Mucosa of stomach (tissue), 1 donor: ENCODE measurements at regions not wholly inside any gene's neighbourhood (a gene's known extent, or its start where the extent isn't known, plus 50 kb on each side); places are given as distances from the start of the nearest gene placed in this dataset.
"Not testable (repeated sequence)": the region's sequence is repeated elsewhere in the genome, so short reads cannot be mapped to it uniquely, and the experiment has no call there.

Experiments used
- H3K27me3 ChIP-seq: one replicate; pipeline ENCODE4 v1.7.0; 2013; ENCODE audit warnings: mild to moderate bottlenecking, low read length; ENCODE audit not compliant: control insufficient read depth, insufficient read depth
- H3K36me3 ChIP-seq: one replicate; pipeline ENCODE4 v1.7.0; 2013; ENCODE audit warnings: low read length; ENCODE audit not compliant: control insufficient read depth, insufficient read depth
- H3K4me1 ChIP-seq: one replicate; pipeline ENCODE4 v1.7.0; 2013; ENCODE audit warnings: mild to moderate bottlenecking, low read length; ENCODE audit not compliant: control insufficient read depth, insufficient read depth
- H3K4me3 ChIP-seq: one replicate; pipeline ENCODE4 v1.7.0; 2013; ENCODE audit warnings: low read length
- H3K9ac ChIP-seq: one replicate; pipeline ENCODE4 v1.7.0; 2013; ENCODE audit warnings: mild to moderate bottlenecking, low read length, moderate library complexity
- H3K9me3 ChIP-seq: one replicate; pipeline ENCODE4 v1.7.0; 2013; ENCODE audit warnings: mild to moderate bottlenecking, low read length, moderate library complexity; ENCODE audit not compliant: control insufficient read depth
- donor health status: Pancreatic carcinoma.

DNA sequence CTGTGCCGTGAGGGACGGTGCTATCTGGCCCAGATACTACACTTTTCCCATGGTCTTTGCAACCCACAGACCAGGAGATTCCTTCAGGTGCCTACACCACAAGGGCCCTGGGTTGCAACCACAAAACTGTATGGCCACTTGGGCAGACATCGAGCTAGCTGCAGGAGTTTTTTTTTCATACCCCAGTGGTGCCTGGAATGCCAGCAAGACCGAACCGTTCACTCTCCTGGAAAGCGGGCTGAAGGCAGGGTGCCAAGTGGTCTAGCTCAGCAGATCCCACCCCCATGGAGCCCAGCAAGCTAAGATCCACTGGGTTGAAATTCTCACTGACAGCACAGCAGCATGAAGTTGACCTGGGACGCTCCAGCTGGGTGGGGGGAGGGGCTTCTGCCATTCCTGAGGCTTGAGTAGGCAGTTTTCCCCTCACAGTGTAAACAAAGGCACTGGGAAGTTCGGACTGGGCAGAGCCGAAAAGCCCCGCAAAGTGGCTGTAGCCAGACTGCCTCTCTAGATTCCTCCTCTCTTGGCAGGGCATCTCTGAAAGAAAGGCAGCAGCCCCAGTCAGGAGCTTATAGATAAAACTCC lies 638.9 kb downstream of the SLC16A7 start:
- not testable (repeated sequence) for H3K4me3 ChIP-seq, H3K27me3 ChIP-seq, H3K36me3 ChIP-seq, H3K4me1 ChIP-seq, H3K9me3 ChIP-seq, H3K9ac ChIP-seq

DNA sequence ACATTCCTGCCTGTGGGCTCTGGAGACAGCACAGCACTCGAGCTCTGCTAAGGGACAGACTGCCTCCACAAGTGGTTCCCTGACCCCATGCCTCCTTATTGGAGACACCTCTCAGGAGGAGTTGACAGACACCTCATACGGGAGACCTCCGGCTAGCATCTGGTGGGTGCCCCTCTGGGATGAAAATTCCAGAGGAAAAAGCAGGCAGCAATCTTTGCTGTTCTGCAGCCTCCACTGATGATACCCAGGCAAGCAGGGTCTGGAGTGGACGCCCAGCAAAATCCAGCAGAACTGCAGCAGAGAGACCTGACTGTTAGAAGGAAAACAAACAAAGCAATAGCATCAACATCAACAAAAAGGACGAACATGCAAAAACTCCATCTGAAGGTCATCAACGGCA lies 639.4 kb downstream of the SLC16A7 start:
- Histone ChIP-seq H3K4me1 (no peaks in the 10 kb centered on the region), H3K9me3 (no peaks in the 10 kb centered on the region), H3K27me3 (no peaks in the 10 kb centered on the region), H3K36me3 (no peaks in the 10 kb centered on the region), H3K9ac (no peak overlapping the region), H3K4me3 (no peak overlapping the region)

DNA sequence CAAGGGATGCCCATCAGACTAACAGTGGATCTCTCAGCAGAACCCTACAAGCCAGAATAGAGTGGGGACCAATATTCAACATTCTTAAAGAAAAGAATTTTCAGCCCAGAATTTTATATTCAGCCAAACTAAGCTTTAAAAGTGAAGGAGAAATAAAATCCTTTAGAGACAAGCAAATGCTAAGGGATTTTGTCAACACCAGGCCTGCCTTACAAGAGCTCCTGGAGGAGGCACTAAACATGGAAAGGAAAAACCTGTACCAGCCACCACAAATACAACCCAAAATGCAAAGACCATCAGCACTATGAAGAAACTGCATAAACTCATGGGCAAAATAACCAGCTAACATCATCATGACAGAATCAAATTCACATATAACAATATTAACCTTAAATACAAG lies 640.6 kb downstream of the SLC16A7 start:
- H3K4me3 ChIP-seq, H3K9me3 ChIP-seq, H3K27me3 ChIP-seq, H3K9ac ChIP-seq, H3K36me3 ChIP-seq, H3K4me1 ChIP-seq: not testable (repeated sequence)

DNA sequence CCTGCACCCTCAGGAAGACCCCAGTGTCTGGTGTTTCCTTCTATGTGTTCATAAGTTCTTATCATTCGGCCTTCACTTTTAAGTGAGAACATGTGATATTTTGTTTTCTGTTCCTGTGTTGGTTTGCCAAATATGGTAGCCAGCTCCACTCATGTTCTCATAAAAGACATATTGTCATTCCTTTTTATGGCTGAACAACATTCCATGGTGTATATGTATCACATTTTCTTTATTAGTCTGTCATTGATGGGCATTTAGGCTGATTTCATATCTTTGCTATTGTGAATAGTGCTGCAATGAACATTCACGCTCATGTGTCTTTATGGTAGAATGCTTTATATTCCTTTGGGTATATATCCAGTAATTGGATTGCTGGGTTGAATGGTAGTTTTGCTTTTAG lies 645.1 kb downstream of the SLC16A7 start:
- no peaks in the 10 kb centered on the region for H3K27me3 ChIP-seq
- H3K9ac ChIP-seq = no peak overlapping the region
- no peak overlapping the region for H3K4me3 ChIP-seq
- no peaks in the 10 kb centered on the region for H3K36me3 ChIP-seq
- H3K4me1 ChIP-seq = no peaks in the 10 kb centered on the region
- no peaks in the 10 kb centered on the region for H3K9me3 ChIP-seq

DNA sequence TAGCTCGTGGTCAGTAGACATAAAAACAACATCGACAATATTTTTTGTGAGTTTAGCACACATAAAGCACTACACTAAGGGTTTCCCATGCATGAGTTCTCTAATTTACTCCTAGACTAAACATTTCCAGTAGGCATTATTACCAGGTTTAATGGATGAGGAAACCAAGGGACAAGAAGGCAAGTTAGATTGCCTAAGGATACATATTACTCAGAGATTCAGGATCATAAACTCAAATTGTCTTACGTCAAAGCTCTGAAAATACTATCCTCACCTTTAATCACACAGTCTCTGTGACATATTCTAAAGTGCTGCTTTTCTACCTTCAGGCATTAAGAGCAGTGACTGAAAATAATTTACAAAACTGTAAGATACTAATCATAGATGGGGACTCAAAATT lies 655.3 kb downstream of the SLC16A7 start:
- Histone ChIP-seq H3K4me1 (no peaks in the 10 kb centered on the region), H3K9ac (no peak overlapping the region), H3K27me3 (no peaks in the 10 kb centered on the region), H3K36me3 (no peaks in the 10 kb centered on the region), H3K9me3 (no peaks in the 10 kb centered on the region), H3K4me3 (no peak overlapping the region)

DNA sequence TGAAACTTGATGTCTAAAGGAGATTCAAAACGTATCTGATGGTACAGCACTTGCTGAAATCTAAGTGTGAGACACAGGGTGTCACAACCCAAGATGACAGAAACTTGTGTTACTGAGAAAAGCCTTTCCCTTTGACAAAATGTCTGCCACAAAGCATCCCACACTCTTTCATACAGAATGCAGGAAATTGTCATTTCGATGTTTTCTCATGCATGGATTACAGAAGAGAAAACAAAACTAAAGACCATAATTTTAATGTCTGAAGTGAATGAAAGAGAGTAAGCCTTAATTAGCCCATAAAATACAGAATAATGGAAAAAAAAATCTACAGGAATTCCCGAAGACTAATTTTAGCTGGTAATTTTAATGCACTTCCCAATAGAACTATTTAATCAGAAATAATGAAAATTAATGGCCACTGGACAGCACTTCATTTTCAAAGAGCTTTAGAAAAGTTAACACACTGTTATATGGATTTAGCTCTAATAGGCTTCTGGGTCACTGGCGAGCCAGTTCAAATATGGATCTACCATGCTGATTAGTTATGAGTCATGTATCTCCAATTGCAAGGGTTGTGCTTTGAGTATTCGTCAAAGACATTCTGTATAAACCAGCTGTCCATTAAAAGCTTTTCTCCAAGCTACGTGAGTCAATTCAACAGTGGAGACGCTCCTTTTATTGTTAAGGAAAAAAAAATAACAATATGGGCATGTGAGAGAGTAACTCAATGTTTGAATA lies 656.7 kb downstream of the SLC16A7 start:
- H3K36me3 ChIP-seq = no peaks in the 10 kb centered on the region
- no peak overlapping the region for H3K4me3 ChIP-seq
- no peaks in the 10 kb centered on the region for H3K4me1 ChIP-seq
- H3K9ac ChIP-seq = no peak overlapping the region
- H3K9me3 ChIP-seq = no peaks in the 10 kb centered on the region
- no peaks in the 10 kb centered on the region for H3K27me3 ChIP-seq

DNA sequence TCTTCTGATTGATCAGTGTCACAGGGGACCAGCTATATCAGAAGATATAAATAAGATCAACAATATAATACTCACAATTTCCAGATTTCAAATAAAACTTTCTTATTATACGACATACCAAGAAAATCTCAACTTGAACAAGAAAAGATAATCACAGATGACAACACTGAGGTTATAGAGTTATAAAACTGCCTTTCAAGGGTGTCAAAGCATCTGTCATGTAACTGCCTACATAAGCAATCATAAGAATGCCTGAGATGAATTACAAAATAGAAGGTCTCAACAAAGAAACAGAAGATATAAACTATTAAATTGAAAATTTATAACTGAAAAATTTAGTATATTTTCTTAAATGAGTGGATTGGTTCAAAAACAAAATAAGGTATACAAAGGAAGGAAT lies 659.2 kb downstream of the SLC16A7 start:
- Histone ChIP-seq H3K9me3 (no peaks in the 10 kb centered on the region), H3K27me3 (no peaks in the 10 kb centered on the region), H3K36me3 (no peaks in the 10 kb centered on the region), H3K4me1 (no peaks in the 10 kb centered on the region), H3K9ac (no peak overlapping the region), H3K4me3 (no peak overlapping the region)

DNA sequence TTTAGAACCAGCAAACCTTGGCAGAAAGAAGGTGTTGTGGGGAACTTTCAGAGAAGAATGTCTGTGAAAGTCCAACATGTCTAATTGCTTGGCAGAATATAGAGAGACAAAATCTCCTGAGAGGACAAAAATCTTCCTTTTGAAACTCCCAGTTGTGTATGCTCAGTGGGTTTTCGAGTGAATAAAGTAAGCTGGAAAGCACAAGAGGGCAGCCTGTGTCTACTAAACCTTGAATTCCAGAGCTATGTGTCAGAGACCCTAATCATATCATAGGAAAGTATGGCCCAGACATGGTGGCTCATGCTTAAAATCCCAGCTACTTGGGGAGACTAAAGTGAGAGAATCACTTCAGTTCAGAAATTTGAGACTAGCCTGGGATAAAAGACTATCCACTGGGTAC lies 661.2 kb downstream of the SLC16A7 start:
- H3K4me1 ChIP-seq = no peaks in the 10 kb centered on the region
- no peak overlapping the region for H3K4me3 ChIP-seq
- H3K9ac ChIP-seq = no peak overlapping the region
- no peaks in the 10 kb centered on the region for H3K36me3 ChIP-seq
- no peaks in the 10 kb centered on the region for H3K27me3 ChIP-seq
- no peaks in the 10 kb centered on the region for H3K9me3 ChIP-seq

DNA sequence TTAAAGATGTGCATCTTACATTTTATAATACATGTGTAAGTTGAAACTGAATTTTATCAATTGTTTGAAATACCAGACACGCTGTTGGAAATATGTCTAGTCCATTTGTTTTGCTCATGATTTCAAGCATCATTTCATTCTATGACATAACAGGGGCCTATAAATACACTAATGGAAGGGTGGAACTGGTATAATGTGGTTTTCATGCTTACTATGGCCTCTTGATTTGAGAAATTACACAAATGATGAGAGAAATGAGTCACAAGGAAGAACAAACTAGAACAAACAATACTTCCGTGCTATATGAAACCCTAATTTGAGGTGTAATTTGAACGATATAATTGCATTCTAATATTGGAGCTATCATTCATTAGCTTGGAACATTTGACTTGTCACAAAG lies 663.4 kb downstream of the SLC16A7 start:
- no peak overlapping the region for H3K9ac ChIP-seq
- H3K9me3 ChIP-seq = no peaks in the 10 kb centered on the region
- H3K4me3 ChIP-seq = no peak overlapping the region
- no peaks in the 10 kb centered on the region for H3K36me3 ChIP-seq
- H3K27me3 ChIP-seq = no peaks in the 10 kb centered on the region
- no peaks in the 10 kb centered on the region for H3K4me1 ChIP-seq

DNA sequence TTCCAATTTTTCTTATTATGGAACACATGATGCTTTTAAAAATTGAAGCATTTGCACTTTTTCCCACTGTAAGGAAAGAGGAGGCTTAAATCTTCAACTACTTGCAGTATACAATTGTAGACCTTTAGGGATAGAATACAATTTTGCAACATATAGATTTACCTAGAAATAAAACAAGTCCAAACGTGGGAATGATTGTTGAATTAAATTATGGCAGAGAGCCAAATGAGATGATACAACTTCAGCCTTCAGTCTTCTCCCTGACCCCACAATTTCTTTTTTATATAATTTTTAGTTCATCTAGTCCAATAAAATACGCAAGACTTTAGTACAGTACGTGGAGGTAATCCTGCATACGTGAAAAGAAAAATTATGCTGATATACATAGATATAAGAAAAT lies 666.5 kb downstream of the SLC16A7 start:
- Histone ChIP-seq H3K9me3 (no peaks in the 10 kb centered on the region), H3K4me3 (no peak overlapping the region), H3K36me3 (no peaks in the 10 kb centered on the region), H3K9ac (no peak overlapping the region), H3K4me1 (peaks cover 4% of the 10 kb centered on the region), H3K27me3 (no peaks in the 10 kb centered on the region)

DNA sequence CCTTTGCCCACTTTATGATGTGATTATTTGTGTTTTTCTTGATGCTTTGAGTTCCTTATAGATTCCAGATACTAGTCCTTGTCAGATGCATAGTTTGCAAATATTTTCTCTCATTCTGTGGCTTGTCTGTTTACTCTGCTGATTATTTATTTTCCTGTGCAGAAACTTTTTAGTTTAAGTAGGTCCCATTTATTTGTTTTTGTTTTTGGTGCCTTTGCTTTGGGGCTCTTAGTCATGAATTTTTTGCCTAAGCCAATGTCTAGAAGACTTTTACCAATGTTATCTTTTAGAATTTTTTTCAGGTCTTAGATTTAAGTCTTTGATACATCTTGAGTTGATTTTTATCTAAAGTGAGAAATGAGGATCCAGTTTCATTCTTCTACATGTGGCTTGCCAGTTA lies 667.3 kb downstream of the SLC16A7 start:
- H3K4me1 ChIP-seq = peaks cover 4% of the 10 kb centered on the region
- no peaks in the 10 kb centered on the region for H3K27me3 ChIP-seq
- H3K36me3 ChIP-seq = no peaks in the 10 kb centered on the region
- no peak overlapping the region for H3K4me3 ChIP-seq
- H3K9ac ChIP-seq = no peak overlapping the region
- no peaks in the 10 kb centered on the region for H3K9me3 ChIP-seq

DNA sequence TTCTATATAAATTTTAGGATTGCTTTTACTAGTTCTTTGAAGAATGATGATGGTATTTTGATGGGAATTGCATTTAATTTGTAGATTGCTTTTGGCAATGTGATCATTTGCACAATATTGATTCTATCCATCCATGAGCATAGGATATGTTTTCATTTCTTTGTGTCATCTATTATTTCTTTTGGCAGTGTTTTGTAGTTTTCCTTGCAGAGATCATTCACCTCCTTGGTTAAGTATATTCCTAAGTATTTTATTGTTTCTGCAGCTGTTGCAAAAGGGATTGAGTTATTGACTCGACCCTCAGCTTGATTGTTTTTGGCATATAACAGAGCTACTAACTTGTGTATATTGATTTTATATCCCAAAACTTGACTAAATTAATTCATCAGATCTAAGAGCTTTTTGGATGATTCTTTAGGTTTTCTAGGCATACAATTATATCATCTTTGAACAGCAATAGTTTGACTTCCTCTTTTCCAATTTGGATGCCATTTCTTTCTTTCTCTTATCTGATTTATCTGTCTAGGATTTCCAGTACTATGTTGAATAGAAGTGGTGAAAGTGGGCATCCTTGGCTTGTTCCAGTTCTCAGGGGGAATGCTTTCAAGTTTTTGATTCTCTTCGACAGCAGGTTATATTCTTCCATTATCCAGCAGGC lies 668.1 kb downstream of the SLC16A7 start:
- Histone ChIP-seq H3K27me3 (no peaks in the 10 kb centered on the region), H3K9me3 (no peaks in the 10 kb centered on the region), H3K4me1 (peaks cover 4% of the 10 kb centered on the region), H3K4me3 (no peak overlapping the region), H3K9ac (no peak overlapping the region), H3K36me3 (no peaks in the 10 kb centered on the region)
